ENCODE measurements at regions not wholly inside any gene's neighbourhood (a gene's known extent, or its start where the extent isn't known, plus 50 kb on each side); places are given as distances from the start of the nearest gene placed in this dataset.

- intact Hi-C loops (cut with DNase I; ENCODE audit: low total_unique reads) = no loop called here
- no peak for TF ChIP-seq CTCF (IDR thresholded peaks at IDR 0.05)
- TF ChIP-seq POLR2A (IDR thresholded peaks at IDR 0.05) = peak; percentile 14 to 46
- Histone ChIP-seq H3K9me3 (no peaks in the 10 kb centered on the region), H3K27ac (peak overlapping the region; percentile 62 to 77), H3K27me3 (no peaks in the 10 kb centered on the region), H3K4me1 (no peaks in the 10 kb centered on the region), H3K4me3 (peak overlapping the region; percentile 70 to 94), H3K36me3 (no peaks in the 10 kb centered on the region)
- DNase-seq = peak; percentile 96 to 97
Observed at GRCh38 chr1:42035830-42036604, 117.2 kb upstream of the GUCA2B start.

- Histone ChIP-seq H3K9me3 (no peaks in the 10 kb centered on the region), H3K27me3 (no peaks in the 10 kb centered on the region), H3K4me3 (peak overlapping the region; percentile 70 to 94), H3K4me1 (no peaks in the 10 kb centered on the region), H3K27ac (peak overlapping the region; percentile 62 to 77), H3K36me3 (no peaks in the 10 kb centered on the region)
- peak in 1 of 2 donors; percentile 52 for DNase-seq
- TF ChIP-seq CTCF (IDR thresholded peaks at IDR 0.05) (peak in 3 of 4 experiments; percentile 48 to 60 (median 50)), POLR2A (IDR thresholded peaks at IDR 0.05) (no peak)
- intact Hi-C loops (cut with DNase I; ENCODE audit: low total_unique reads) = no loop called here
Observed at GRCh38 chr1:42035205-42035829, 116.6 kb upstream of the HIVEP3 start.

- no peak for DNase-seq
- Histone ChIP-seq H3K27me3 (no peaks in the 10 kb centered on the region), H3K4me1 (no peaks in the 10 kb centered on the region), H3K27ac (no peak overlapping the region), H3K4me3 (no peak overlapping the region), H3K9me3 (no peaks in the 10 kb centered on the region), H3K36me3 (no peaks in the 10 kb centered on the region)
- TF ChIP-seq CTCF (IDR thresholded peaks at IDR 0.05) = no peak
- TF ChIP-seq POLR2A (IDR thresholded peaks at IDR 0.05) = no peak
- intact Hi-C loops (cut with DNase I; ENCODE audit: low total_unique reads) = no loop called here
Observed at GRCh38 chr1:42034426-42034825, 115.7 kb upstream of the HIVEP3 start.

- Histone ChIP-seq H3K27ac (no peak overlapping the region), H3K4me1 (no peaks in the 10 kb centered on the region), H3K27me3 (no peaks in the 10 kb centered on the region), H3K36me3 (no peaks in the 10 kb centered on the region), H3K9me3 (no peaks in the 10 kb centered on the region), H3K4me3 (no peak overlapping the region)
- intact Hi-C loops (cut with DNase I; ENCODE audit: low total_unique reads) = no loop called here
- no peak for TF ChIP-seq POLR2A (IDR thresholded peaks at IDR 0.05)
- no peak for TF ChIP-seq CTCF (IDR thresholded peaks at IDR 0.05)
- no peak for DNase-seq
Observed at GRCh38 chr1:42033629-42034028, 114.9 kb upstream of the HIVEP3 start.

- Histone ChIP-seq H3K36me3 (no peaks in the 10 kb centered on the region), H3K4me3 (no peak overlapping the region), H3K4me1 (no peaks in the 10 kb centered on the region), H3K9me3 (no peaks in the 10 kb centered on the region), H3K27me3 (no peaks in the 10 kb centered on the region), H3K27ac (no peak overlapping the region)
- intact Hi-C loops (cut with DNase I; ENCODE audit: low total_unique reads) = no loop called here
- no peak for DNase-seq
- TF ChIP-seq POLR2A (IDR thresholded peaks at IDR 0.05) = no peak
- TF ChIP-seq CTCF (IDR thresholded peaks at IDR 0.05) = no peak
Observed at GRCh38 chr1:42017730-42018129, 99.0 kb upstream of the HIVEP3 start.
